HepG2 (cell line): ENCODE measurements at regions not wholly inside any gene's neighbourhood (a gene's known extent, or its start where the extent isn't known, plus 50 kb on each side); places are given as distances from the start of the nearest gene placed in this dataset.

Source experiments
- ATAC-seq: fragments of 200-7000 bp; cut with Tn5 transposase; 3 replicates; pipeline ENCODE4 v1.9.1; 2020; ENCODE audit warnings: mild to moderate bottlenecking, moderate library complexity
- BruUV-seq: library from RNA; stranded (reverse); fragments of 400-500 nt; replicated peaks from 2 replicates; lab custom pipeline; 2021; lab: Mats Ljungman, UMichigan
- CTCF ChIA-PET: fragments of 300-600 bp; formaldehyde crosslinking; extraction: SDS; loops from one replicate; lab custom pipeline; 2021; ENCODE audit warnings: low total read pairs, inconsistent platforms, low intra/inter-chr PET ratio; lab: Yijun Ruan, JAX
- POLR2A ChIA-PET: fragments of 350-600 bp; sonication (Branson Sonifier 250); formaldehyde crosslinking; loops from one replicate; lab custom pipeline; 2020; ENCODE audit warnings: antibody characterized with exemption, inconsistent platforms; lab: Yijun Ruan, JAX
- DNase-seq: peaks from one replicate; pipeline ENCODE4 v3.0.0-alpha.2; 2015; ENCODE audit warnings: low spot score
- FAIRE-seq: peaks from 3 replicates; lab custom pipeline; 2011; peaks lifted over from hg19 to GRCh38; lab: Jason Lieb, UNC
- H2AFZ ChIP-seq: one replicate; pipeline ENCODE4 v1.6.1; 2011; ENCODE audit warnings: low read length, inconsistent platforms
- H3K27ac ChIP-seq: fragments of 300-600 bp; 3 replicates; pipeline ENCODE4 v1.8.0; 2011; ENCODE audit warnings: mixed run types, mild to moderate bottlenecking, mixed read lengths, low read length, inconsistent platforms; ENCODE audit not compliant: insufficient read depth; ENCODE audit errors: extremely low read length
- H3K27me3 ChIP-seq, 2 experiments: fragments of 200-600 bp in 1 of 2; 2 replicates in 1 of 2; 3 replicates in 1 of 2; pipeline versions ENCODE4 v1.6.0 to v1.8.0; 2011; ENCODE audit warnings: low read length in 2 of 2, mild to moderate bottlenecking in 2 of 2, moderate library complexity in 2 of 2, inconsistent platforms in 1 of 2; ENCODE audit not compliant: insufficient read depth in 2 of 2, control insufficient read depth in 1 of 2
- H3K36me3 ChIP-seq, 2 experiments: fragments of 200-600 bp in 1 of 2; replicated peaks in 1 of 2; 2 replicates in 1 of 2; 3 replicates in 1 of 2; pipeline versions ENCODE4 v1.5.1 to v1.8.0; 2011; ENCODE audit warnings: low read length in 2 of 2, inconsistent platforms in 1 of 2; ENCODE audit not compliant: insufficient read depth in 2 of 2, control insufficient read depth in 1 of 2
- H3K4me1 ChIP-seq: 2 replicates; pipeline ENCODE4 v1.5.1; 2012; ENCODE audit warnings: low read length, inconsistent platforms; ENCODE audit not compliant: insufficient read depth
- H3K4me2 ChIP-seq: 2 replicates; pipeline ENCODE4 v1.6.0; 2011; ENCODE audit warnings: low read depth, low read length, inconsistent platforms
- H3K4me3 ChIP-seq, 3 experiments: fragments of 200-600 bp in 1 of 3; sonication (generic), shearing (Covaris generic) in 1 of 3; replicated peaks in 1 of 3; 2 replicates each; pipeline ENCODE4 v1.5.1; 2011 to 2016; ENCODE audit warnings: low read length in 3 of 3, inconsistent platforms in 2 of 3, low read depth in 2 of 3, mild to moderate bottlenecking in 2 of 3, control low read depth in 1 of 3, mixed read lengths in 1 of 3; ENCODE audit not compliant: insufficient read depth in 1 of 3
- H3K79me2 ChIP-seq: one replicate; pipeline ENCODE4 v1.6.1; 2011; ENCODE audit warnings: low read length, inconsistent platforms; ENCODE audit not compliant: insufficient read depth
- H3K9ac ChIP-seq: 2 replicates; pipeline ENCODE4 v1.6.0; 2011; ENCODE audit warnings: mild to moderate bottlenecking, low read depth, low read length, inconsistent platforms; ENCODE audit not compliant: insufficient read depth
- H3K9me3 ChIP-seq: 2 replicates; pipeline ENCODE4 v1.5.1; 2012; ENCODE audit warnings: mild to moderate bottlenecking, low read length
- H4K20me1 ChIP-seq: 2 replicates; pipeline ENCODE4 v1.6.0; 2011; ENCODE audit warnings: inconsistent platforms, mild to moderate bottlenecking, low read length, moderate library complexity; ENCODE audit not compliant: insufficient read depth
- IRF9 ChIP-seq: sonication (generic); formaldehyde crosslinking; IDR thresholded peaks from 2 replicates; pipeline ENCODE4 v1.8.0; 2022; ENCODE audit warnings: missing genetic modification reagents, mild to moderate bottlenecking, borderline replicate concordance
- MAFF ChIP-seq: IDR thresholded peaks from 2 replicates; pipeline ENCODE4 v1.6.1; 2011; ENCODE audit warnings: low read depth, low read length, improper control_type of control experiment
- MEIS1 ChIP-seq: sonication (generic); formaldehyde crosslinking; IDR thresholded peaks from 2 replicates; pipeline ENCODE4 v1.9.0; 2021; ENCODE audit warnings: mild to moderate bottlenecking, missing genetic modification reagents, moderate library complexity, borderline replicate concordance
- POLR2AphosphoS5 ChIP-seq: IDR thresholded peaks from 2 replicates; pipeline ENCODE4 v1.6.1; 2012; ENCODE audit warnings: low read depth, low read length
- RAD21 ChIP-seq: fragments of 450-650 bp; formaldehyde crosslinking; IDR thresholded peaks from 2 replicates; pipeline ENCODE4 v1.5.0; 2020; ENCODE audit warnings: mild to moderate bottlenecking
- SALL2 ChIP-seq: sonication (generic); formaldehyde crosslinking; IDR thresholded peaks from 2 replicates; pipeline ENCODE4 v1.8.1; 2023; ENCODE audit warnings: mild to moderate bottlenecking, missing genetic modification reagents, inconsistent platforms
- SUZ12 ChIP-seq: fragments of 150-350 bp; IDR thresholded peaks from 2 replicates; pipeline ENCODE4 v1.6.1; 2014; ENCODE audit warnings: low read depth, low read length
- ZFYVE20 ChIP-seq: sonication (generic); formaldehyde crosslinking; IDR thresholded peaks from 2 replicates; pipeline ENCODE4 v1.8.0; 2023; ENCODE audit warnings: low read depth, mild to moderate bottlenecking, moderate library complexity, missing genetic modification reagents, borderline replicate concordance
- ZNF34 ChIP-seq: sonication (generic); formaldehyde crosslinking; IDR thresholded peaks from 2 replicates; pipeline ENCODE4 v1.4.0; 2020; ENCODE audit warnings: mild to moderate bottlenecking, missing genetic modification reagents, borderline replicate concordance
- ZNF773 ChIP-seq: sonication (generic); formaldehyde crosslinking; IDR thresholded peaks from 2 replicates; pipeline ENCODE4 v1.4.0; 2020; ENCODE audit warnings: missing genetic modification reagents, borderline replicate concordance
- ZSCAN30 ChIP-seq: sonication (generic); formaldehyde crosslinking; IDR thresholded peaks from 2 replicates; pipeline ENCODE4 v1.5.0; 2020; ENCODE audit warnings: mild to moderate bottlenecking, missing genetic modification reagents
- WGBS: methylation state at CpG from one replicate; pipeline ENCODE4 v1.1.6; 2017; ENCODE audit warnings: low lambda C conversion rate; 5-methylcytosine and 5-hydroxymethylcytosine counted together
- in situ Hi-C: cut with HindIII; loops from 2 replicates; pipeline ENCODE4 v1.10.0; 2017; ENCODE audit warnings: low pct_unique_long_range_greater_than_20kb; ENCODE audit not compliant: extremely low pct_ligation_motif_present
- intact Hi-C: fragments of 100-400 bp; cut with micrococcal nuclease; formaldehyde crosslinking; loops from one replicate; pipeline ENCODE4 v1.10.0; 2022; ENCODE audit not compliant: unreplicated experiment
- TF ChIP-seq, protein P1 (sequence below), 2 experiments: sonication (generic) in 1 of 2; formaldehyde crosslinking in 1 of 2; IDR thresholded peaks; 2 replicates each; pipeline versions ENCODE4 v1.4.0 to v1.6.1; 2016 to 2020; ENCODE audit warnings: borderline replicate concordance in 1 of 2, low read depth in 1 of 2, mild to moderate bottlenecking in 1 of 2, missing genetic modification reagents in 1 of 2
- TF ChIP-seq, protein P2 (sequence below): sonication (generic); formaldehyde crosslinking; IDR thresholded peaks from 2 replicates; pipeline ENCODE4 v1.5.0; 2020; ENCODE audit warnings: missing genetic modification reagents
- TF ChIP-seq, protein P3 (sequence below): sonication (generic); formaldehyde crosslinking; IDR thresholded peaks from 2 replicates; pipeline ENCODE4 v1.4.0; 2020; ENCODE audit warnings: mild to moderate bottlenecking, missing genetic modification reagents
- TF ChIP-seq, protein P4 (sequence below): sonication (generic); formaldehyde crosslinking; IDR thresholded peaks from 2 replicates; pipeline ENCODE4 v1.8.0; 2022; ENCODE audit warnings: mild to moderate bottlenecking, missing genetic modification reagents; ENCODE audit not compliant: insufficient replicate concordance

DNA sequence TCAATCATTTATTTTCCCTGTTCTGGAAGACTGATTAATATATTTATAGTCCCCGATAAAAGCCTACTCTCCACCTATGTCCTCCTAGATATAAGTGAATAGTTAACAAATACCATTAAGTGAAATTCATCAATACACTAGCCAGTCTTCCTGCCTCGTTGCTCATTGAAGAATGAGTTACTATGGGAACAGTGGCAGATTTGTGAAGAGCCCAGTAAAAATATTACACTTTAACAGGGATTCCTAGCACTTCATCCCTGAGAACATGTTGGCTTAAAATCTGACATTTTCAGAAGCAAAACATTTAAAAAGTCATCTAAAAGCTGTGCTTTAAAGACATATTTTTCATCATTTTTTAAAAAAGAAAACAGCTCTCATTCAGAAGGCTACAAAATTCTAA, 848.7 kb upstream of the NXPH2 start:
- no peaks in the 10 kb centered on the region for H3K4me1 ChIP-seq

More for the DNA sequence above, 848.7 kb upstream of the NXPH2 start:
- no peaks in the 10 kb centered on the region for H4K20me1 ChIP-seq
- 47% methylated on average over 2 of the region's 2 CpGs for WGBS
- intact Hi-C loops: no loop called here
- no peak overlapping the region for H3K4me2 ChIP-seq
- no peaks in the 10 kb centered on the region for H3K27me3 ChIP-seq
- no peaks in the 10 kb centered on the region for H3K36me3 ChIP-seq
- ATAC-seq: no peak
- no peak overlapping the region for H3K4me3 ChIP-seq
- CTCF ChIA-PET: no interaction called here
- BruUV-seq: no TSS peak
- no peak overlapping the region for H3K27ac ChIP-seq
- no peak for TF ChIP-seq MEIS1
- TF ChIP-seq SALL2 (CRISPR knock-in tag): no peak
- TF ChIP-seq ZNF773: no peak
- TF ChIP-seq, protein P1, sequence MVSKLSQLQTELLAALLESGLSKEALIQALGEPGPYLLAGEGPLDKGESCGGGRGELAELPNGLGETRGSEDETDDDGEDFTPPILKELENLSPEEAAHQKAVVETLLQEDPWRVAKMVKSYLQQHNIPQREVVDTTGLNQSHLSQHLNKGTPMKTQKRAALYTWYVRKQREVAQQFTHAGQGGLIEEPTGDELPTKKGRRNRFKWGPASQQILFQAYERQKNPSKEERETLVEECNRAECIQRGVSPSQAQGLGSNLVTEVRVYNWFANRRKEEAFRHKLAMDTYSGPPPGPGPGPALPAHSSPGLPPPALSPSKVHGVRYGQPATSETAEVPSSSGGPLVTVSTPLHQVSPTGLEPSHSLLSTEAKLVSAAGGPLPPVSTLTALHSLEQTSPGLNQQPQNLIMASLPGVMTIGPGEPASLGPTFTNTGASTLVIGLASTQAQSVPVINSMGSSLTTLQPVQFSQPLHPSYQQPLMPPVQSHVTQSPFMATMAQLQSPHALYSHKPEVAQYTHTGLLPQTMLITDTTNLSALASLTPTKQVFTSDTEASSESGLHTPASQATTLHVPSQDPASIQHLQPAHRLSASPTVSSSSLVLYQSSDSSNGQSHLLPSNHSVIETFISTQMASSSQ (IDR thresholded peaks at IDR 0.05; ENCODE audit: low read depth): no peak
- TF ChIP-seq, protein P1 (CRISPR knock-in tag; IDR thresholded peaks at IDR 0.05; ENCODE audit: borderline replicate concordance): no peak
- TF ChIP-seq ZNF34 (CRISPR knock-in tag): no peak
- TF ChIP-seq, protein P2, sequence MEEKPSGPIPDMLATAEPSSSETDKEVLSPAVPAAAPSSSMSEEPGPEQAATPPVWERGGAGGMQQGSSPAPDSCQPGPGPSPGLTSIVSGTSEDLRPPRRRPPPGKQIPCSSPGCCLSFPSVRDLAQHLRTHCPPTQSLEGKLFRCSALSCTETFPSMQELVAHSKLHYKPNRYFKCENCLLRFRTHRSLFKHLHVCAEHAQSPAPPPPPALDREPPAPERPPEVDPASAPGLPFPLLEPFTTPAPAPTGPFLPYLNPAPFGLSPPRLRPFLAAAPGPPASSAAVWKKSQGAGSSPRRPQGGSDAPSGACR: no peak
- TF ChIP-seq, protein P3, sequence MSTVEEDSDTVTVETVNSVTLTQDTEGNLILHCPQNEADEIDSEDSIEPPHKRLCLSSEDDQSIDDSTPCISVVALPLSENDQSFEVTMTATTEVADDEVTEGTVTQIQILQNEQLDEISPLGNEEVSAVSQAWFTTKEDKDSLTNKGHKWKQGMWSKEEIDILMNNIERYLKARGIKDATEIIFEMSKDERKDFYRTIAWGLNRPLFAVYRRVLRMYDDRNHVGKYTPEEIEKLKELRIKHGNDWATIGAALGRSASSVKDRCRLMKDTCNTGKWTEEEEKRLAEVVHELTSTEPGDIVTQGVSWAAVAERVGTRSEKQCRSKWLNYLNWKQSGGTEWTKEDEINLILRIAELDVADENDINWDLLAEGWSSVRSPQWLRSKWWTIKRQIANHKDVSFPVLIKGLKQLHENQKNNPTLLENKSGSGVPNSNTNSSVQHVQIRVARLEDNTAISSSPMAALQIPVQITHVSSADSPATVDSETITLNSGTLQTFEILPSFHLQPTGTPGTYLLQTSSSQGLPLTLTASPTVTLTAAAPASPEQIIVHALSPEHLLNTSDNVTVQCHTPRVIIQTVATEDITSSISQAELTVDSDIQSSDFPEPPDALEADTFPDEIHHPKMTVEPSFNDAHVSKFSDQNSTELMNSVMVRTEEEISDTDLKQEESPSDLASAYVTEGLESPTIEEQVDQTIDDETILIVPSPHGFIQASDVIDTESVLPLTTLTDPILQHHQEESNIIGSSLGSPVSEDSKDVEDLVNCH (CRISPR knock-in tag): no peak
- no peak for TF ChIP-seq ZSCAN30 (CRISPR knock-in tag)
- TF ChIP-seq RAD21 (CRISPR knock-in tag): no peak
- no peak for TF ChIP-seq POLR2AphosphoS5
- no peak for TF ChIP-seq ZFYVE20 (CRISPR knock-in tag)
- TF ChIP-seq, protein P4, sequence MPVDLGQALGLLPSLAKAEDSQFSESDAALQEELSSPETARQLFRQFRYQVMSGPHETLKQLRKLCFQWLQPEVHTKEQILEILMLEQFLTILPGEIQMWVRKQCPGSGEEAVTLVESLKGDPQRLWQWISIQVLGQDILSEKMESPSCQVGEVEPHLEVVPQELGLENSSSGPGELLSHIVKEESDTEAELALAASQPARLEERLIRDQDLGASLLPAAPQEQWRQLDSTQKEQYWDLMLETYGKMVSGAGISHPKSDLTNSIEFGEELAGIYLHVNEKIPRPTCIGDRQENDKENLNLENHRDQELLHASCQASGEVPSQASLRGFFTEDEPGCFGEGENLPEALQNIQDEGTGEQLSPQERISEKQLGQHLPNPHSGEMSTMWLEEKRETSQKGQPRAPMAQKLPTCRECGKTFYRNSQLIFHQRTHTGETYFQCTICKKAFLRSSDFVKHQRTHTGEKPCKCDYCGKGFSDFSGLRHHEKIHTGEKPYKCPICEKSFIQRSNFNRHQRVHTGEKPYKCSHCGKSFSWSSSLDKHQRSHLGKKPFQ (CRISPR knock-in tag): no peak
- no peak for TF ChIP-seq MAFF
- no peak for TF ChIP-seq IRF9 (CRISPR knock-in tag)
- no peak for TF ChIP-seq SUZ12
- TF ChIP-seq, all 625 proteins: peak for 0
- Histone ChIP-seq H2AFZ (no peak overlapping the region), H3K9me3 (no peaks in the 10 kb centered on the region), H3K9ac (no peak overlapping the region), H3K79me2 (no peaks in the 10 kb centered on the region)
- FAIRE-seq: no peak
- in situ Hi-C loops: no loop called here
- POLR2A ChIA-PET: no interaction called here
- no peak for DNase-seq
